ENCODE measurements at regions not wholly inside any gene's neighbourhood (a gene's known extent, or its start where the extent isn't known, plus 50 kb on each side); places are given as distances from the start of the nearest gene placed in this dataset.

DNA sequence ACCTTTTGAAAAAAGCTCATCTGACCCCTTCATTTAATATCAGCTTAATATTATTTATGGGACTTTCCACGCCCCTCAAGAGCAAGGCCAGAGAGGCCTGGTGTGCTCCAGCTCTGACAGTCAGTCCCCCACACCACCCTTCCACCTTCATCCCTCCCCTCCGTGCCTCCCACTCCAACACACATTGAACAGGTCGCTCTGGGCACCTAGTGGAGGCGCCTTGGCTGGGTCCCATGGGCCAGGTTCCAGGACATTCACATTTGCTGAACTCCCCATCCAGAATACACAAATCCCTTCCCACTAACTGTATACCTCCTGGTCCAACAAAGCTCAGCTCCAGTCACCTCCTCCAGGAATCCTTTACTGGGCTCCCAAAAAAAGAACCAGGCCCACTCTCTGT lies 137.5 kb downstream of the BCOR start:
- no peak overlapping the region for H2BK20ac ChIP-seq (ENCODE audit: low read depth, low read length, poor library complexity, severe bottlenecking)
- H3K4ac ChIP-seq (ENCODE audit: low read depth, low read length), result no peak overlapping the region
- no peak overlapping the region for H2BK12ac ChIP-seq (ENCODE audit: insufficient read length, low read depth, low read length)
- no peak overlapping the region for H4K5ac ChIP-seq (ENCODE audit: insufficient read length, low read depth, low read length)
- no peak overlapping the region for H3K14ac ChIP-seq (ENCODE audit: insufficient read depth, low read length)
- H3K79me2 ChIP-seq (ENCODE audit: insufficient read depth, low read length), result no peaks in the 10 kb centered on the region
- no peaks in the 10 kb centered on the region for H3K23me2 ChIP-seq (ENCODE audit: insufficient read length, low read depth, low read length, poor library complexity, severe bottlenecking)
- no peak overlapping the region for H2BK5ac ChIP-seq (ENCODE audit: insufficient read length, low read length)
- no peaks in the 10 kb centered on the region for H3K79me1 ChIP-seq (ENCODE audit: insufficient read depth, low read depth, low read length, poor library complexity, severe bottlenecking)
- H2BK120ac ChIP-seq (ENCODE audit: low read depth, low read length, poor library complexity, severe bottlenecking), result no peak overlapping the region
- peaks cover 76 to 85% of the 10 kb centered on the region in 2 experiments for H3K9me3 Mint-ChIP-seq
- WGBS (ENCODE audit: extremely low coverage, insufficient read length, low lambda C conversion rate), result no CpG with 5 or more reads among the region's 4 CpGs
- H3K56ac ChIP-seq (ENCODE audit: insufficient read length, low read depth, low read length), result no peak overlapping the region
- H4K20me1 ChIP-seq (ENCODE audit: control insufficient read depth, insufficient read depth, insufficient read length), result no peaks in the 10 kb centered on the region
- H3K9ac ChIP-seq (ENCODE audit: extremely low read depth, insufficient read length, low read length), result no peak overlapping the region
- H3K27me3 ChIP-seq (ENCODE audit: insufficient read depth, low read length), result no peaks in the 10 kb centered on the region
- H3K4me1 ChIP-seq (ENCODE audit: insufficient read depth, low read length), result peaks cover 3% of the 10 kb centered on the region
- peaks cover 22% of the 10 kb centered on the region for H3K27me3 Mint-ChIP-seq (ENCODE audit: low read depth)
- DNase-seq, result no peak
- H2BK15ac ChIP-seq (ENCODE audit: low read depth, low read length), result no peak overlapping the region
- H3K23ac ChIP-seq (ENCODE audit: insufficient read length, low read depth, low read length), result no peak overlapping the region
- peaks cover 8 to 14% of the 10 kb centered on the region in 2 experiments for H3K4me1 Mint-ChIP-seq
- no peaks in the 10 kb centered on the region for H3K9me3 ChIP-seq (ENCODE audit: control insufficient read depth, low read depth, low read length)
- TF ChIP-seq, protein P1, sequence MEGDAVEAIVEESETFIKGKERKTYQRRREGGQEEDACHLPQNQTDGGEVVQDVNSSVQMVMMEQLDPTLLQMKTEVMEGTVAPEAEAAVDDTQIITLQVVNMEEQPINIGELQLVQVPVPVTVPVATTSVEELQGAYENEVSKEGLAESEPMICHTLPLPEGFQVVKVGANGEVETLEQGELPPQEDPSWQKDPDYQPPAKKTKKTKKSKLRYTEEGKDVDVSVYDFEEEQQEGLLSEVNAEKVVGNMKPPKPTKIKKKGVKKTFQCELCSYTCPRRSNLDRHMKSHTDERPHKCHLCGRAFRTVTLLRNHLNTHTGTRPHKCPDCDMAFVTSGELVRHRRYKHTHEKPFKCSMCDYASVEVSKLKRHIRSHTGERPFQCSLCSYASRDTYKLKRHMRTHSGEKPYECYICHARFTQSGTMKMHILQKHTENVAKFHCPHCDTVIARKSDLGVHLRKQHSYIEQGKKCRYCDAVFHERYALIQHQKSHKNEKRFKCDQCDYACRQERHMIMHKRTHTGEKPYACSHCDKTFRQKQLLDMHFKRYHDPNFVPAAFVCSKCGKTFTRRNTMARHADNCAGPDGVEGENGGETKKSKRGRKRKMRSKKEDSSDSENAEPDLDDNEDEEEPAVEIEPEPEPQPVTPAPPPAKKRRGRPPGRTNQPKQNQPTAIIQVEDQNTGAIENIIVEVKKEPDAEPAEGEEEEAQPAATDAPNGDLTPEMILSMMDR (conservative IDR thresholded peaks at IDR 0.05), result no peak
- no peak overlapping the region for H2AFZ ChIP-seq (ENCODE audit: low read length)
- no peak overlapping the region for H3K27ac Mint-ChIP-seq
- no peak overlapping the region for H4K8ac ChIP-seq (replicated peaks; ENCODE audit: insufficient read length, low read depth, low read length)
- H3K4me3 Mint-ChIP-seq, result no peak overlapping the region
- H4K91ac ChIP-seq (ENCODE audit: insufficient read length, low read depth, low read length), result no peak overlapping the region
- peaks cover 0 to 10% (median 2%) of the 10 kb centered on the region in 3 experiments; a peak in 6 of 7 replicates for H3K36me3 Mint-ChIP-seq (ENCODE audit: insufficient read depth in 1 of 3, low read depth in 3 of 3)
- H3K4me2 ChIP-seq (ENCODE audit: insufficient read depth, insufficient read length, low read length), result no peak overlapping the region
- no peak overlapping the region for H3T11ph ChIP-seq (ENCODE audit: low read length)
- H3K18ac ChIP-seq (ENCODE audit: insufficient read length, low read depth, low read length), result no peak overlapping the region
- no peak overlapping the region for H2AK5ac ChIP-seq (ENCODE audit: insufficient read length, low read length)
- no peak overlapping the region for H3K27ac ChIP-seq (ENCODE audit: insufficient read length, low read depth, low read length)

All from H9 (cell line).